ENCODE measurements at regions not wholly inside any gene's neighbourhood (a gene's known extent, or its start where the extent isn't known, plus 50 kb on each side); places are given as distances from the start of the nearest gene placed in this dataset.

- no peak for DNase-seq (ENCODE audit: low read depth)
- TF ChIP-seq MAX (IDR thresholded peaks at IDR 0.05; ENCODE audit: low read depth, low read length) (no peak), POLR2A (IDR thresholded peaks at IDR 0.05; ENCODE audit: extremely low read depth, insufficient read length) (no peak), MYC (IDR thresholded peaks at IDR 0.05; ENCODE audit: low read depth, low read length) (no peak)
- TF ChIP-seq, protein P1, sequence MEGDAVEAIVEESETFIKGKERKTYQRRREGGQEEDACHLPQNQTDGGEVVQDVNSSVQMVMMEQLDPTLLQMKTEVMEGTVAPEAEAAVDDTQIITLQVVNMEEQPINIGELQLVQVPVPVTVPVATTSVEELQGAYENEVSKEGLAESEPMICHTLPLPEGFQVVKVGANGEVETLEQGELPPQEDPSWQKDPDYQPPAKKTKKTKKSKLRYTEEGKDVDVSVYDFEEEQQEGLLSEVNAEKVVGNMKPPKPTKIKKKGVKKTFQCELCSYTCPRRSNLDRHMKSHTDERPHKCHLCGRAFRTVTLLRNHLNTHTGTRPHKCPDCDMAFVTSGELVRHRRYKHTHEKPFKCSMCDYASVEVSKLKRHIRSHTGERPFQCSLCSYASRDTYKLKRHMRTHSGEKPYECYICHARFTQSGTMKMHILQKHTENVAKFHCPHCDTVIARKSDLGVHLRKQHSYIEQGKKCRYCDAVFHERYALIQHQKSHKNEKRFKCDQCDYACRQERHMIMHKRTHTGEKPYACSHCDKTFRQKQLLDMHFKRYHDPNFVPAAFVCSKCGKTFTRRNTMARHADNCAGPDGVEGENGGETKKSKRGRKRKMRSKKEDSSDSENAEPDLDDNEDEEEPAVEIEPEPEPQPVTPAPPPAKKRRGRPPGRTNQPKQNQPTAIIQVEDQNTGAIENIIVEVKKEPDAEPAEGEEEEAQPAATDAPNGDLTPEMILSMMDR (IDR thresholded peaks at IDR 0.05; ENCODE audit: low read depth, low read length), result no peak
- H3K4me3 ChIP-seq (ENCODE audit: low read depth, low read length), result no peak overlapping the region
Observed at GRCh38 chr3:177595530-177596188, 398.4 kb upstream of the TBL1XR1 start.

DNA sequence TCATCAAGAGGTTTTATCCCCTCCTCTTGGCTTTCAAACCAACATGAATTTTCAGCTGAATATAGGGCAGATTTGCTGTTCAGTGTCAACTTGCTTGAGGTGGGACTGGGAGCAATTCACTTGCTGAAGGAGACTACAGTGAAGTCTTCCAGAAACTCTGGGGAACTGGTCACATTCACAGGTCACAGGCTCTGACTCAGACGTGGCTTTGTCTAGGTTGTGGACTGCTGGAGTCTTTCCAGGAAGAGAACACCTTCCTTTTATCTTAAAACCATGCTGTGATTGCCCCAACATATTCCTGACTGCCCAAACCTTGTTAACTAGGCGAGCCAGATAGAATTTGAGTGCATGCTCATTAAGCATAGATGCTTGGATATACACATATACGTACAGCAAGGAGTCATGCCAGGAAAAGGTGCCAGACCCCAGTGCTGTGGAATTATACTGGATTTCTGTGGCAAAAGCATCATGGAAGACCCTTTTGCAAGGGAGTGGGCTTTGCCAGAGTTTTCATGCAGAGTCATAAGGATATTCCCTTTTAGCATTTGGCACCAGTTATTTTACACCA is 399.1 kb upstream of the TBL1XR1 start:
- DNase-seq (ENCODE audit: low read depth), result no peak
- no peak for TF ChIP-seq MYC (IDR thresholded peaks at IDR 0.05; ENCODE audit: low read depth, low read length)
- H3K4me3 ChIP-seq (ENCODE audit: low read depth, low read length), result no peak overlapping the region

- no peak for DNase-seq (ENCODE audit: low read depth)
- H3K4me3 ChIP-seq (ENCODE audit: low read depth, low read length), result no peak overlapping the region
- no peak for TF ChIP-seq MYC (IDR thresholded peaks at IDR 0.05; ENCODE audit: low read depth, low read length)
- no peak for TF ChIP-seq MAX (IDR thresholded peaks at IDR 0.05; ENCODE audit: low read depth, low read length)
- TF ChIP-seq, protein P1 (IDR thresholded peaks at IDR 0.05; ENCODE audit: low read depth, low read length), result no peak
- TF ChIP-seq POLR2A (IDR thresholded peaks at IDR 0.05; ENCODE audit: extremely low read depth, insufficient read length), result no peak
Observed at GRCh38 chr3:177596816-177597271, 399.6 kb upstream of the TBL1XR1 start.

- H3K4me3 ChIP-seq (ENCODE audit: low read depth, low read length), result no peak overlapping the region
- peak; percentile 55 for DNase-seq (ENCODE audit: low read depth)
- TF ChIP-seq, protein P1 (IDR thresholded peaks at IDR 0.05; ENCODE audit: low read depth, low read length), result no peak
- TF ChIP-seq MAX (IDR thresholded peaks at IDR 0.05; ENCODE audit: low read depth, low read length), result no peak
- TF ChIP-seq MYC (IDR thresholded peaks at IDR 0.05; ENCODE audit: low read depth, low read length), result no peak
- TF ChIP-seq POLR2A (IDR thresholded peaks at IDR 0.05; ENCODE audit: extremely low read depth, insufficient read length), result no peak
Observed at GRCh38 chr3:177597311-177598096, 400.2 kb upstream of the TBL1XR1 start.

GRCh38 chr3:177598097-177598833 is 401.0 kb upstream of the TBL1XR1 start:
- DNase-seq (ENCODE audit: low read depth), result peak; percentile 15
- TF ChIP-seq POLR2A (IDR thresholded peaks at IDR 0.05; ENCODE audit: extremely low read depth, insufficient read length) (no peak), MYC (IDR thresholded peaks at IDR 0.05; ENCODE audit: low read depth, low read length) (no peak), MAX (IDR thresholded peaks at IDR 0.05; ENCODE audit: low read depth, low read length) (no peak)
- TF ChIP-seq, protein P1 (IDR thresholded peaks at IDR 0.05; ENCODE audit: low read depth, low read length), result no peak
- no peak overlapping the region for H3K4me3 ChIP-seq (ENCODE audit: low read depth, low read length)
